GM04503 (cell line): ENCODE measurements at regions not wholly inside any gene's neighbourhood (a gene's known extent, or its start where the extent isn't known, plus 50 kb on each side); places are given as distances from the start of the nearest gene placed in this dataset.

Source experiments
- DNase-seq: peaks from one replicate; pipeline ENCODE4 v3.0.0-alpha.2; 2012; ENCODE audit warnings: low read depth

- DNase-seq, result no peak
Measured at GRCh38 chr1:234666761-234667160, 56.8 kb upstream of the IRF2BP2 start.

DNA sequence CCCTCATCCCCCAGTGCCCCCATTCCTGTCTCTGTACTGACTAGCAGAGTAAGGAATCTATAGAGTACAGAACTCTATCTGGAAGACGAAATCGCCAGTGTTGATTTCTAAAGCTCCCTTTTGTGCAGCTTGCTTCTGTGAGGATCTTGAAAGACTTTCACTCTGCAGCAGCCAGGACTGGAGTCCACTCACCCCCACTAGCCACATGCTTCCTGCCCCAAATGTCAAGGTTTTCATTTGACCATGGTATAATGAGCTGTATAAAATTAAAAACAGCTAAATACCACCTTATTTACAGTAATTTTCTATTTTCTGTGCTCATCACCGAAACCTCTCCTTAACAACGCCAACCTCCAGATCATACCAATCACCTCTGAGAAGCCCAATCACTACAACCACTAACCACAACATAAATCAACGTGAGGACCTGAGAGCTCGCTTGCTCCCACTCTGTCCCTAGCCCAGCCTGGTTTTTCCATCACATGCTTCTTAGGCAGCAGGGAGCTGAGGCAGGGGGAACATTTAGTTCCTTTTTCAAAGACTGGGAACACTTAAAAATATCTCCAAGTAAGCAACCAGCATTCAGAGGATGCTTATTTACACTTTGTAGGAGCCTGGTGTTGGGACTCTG is 56.1 kb upstream of the IRF2BP2 start:
- DNase-seq, result no peak

- DNase-seq, result no peak
Measured at GRCh38 chr1:234662148-234662547, 52.2 kb upstream of the IRF2BP2 start.

GRCh38 chr1:234661317-234661928 is 51.4 kb upstream of the IRF2BP2 start:
- DNase-seq, result no peak

DNA sequence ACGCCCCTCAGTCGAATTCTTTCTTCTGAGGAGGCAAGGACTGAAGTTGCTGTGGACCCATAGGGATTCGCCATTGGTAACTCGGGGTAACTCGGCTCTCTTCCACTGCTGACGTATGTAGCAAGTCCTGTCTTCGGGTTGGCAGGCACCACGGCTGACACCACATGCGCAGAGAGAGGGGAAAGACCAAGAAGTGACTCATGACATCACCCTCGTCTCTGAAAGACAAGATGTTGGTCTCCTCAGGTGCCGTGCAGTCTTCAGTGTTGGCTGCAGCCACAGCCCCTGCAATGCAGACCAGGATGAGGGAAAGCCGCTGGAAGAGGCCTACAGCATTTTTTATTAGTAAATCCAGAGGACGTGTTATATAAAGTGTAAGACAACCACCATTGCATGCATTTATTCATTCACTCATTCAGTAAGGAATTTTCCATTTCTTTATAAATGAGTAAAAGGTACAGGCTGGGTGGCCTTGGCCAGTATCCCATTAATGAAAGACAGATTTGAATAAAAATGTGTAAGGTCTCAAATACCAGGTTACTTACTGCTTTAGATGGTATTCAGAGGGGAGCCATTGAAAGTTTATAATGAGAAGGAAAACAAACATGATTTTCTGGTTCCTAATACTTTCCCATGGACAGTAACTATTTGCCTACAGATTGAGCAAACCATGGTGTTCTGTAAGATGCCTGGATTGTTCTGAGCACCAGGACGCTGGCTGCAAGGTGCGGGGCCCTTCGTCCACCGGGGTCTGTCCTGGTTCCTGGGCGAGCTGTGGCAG is 50.7 kb upstream of the IRF2BP2 start:
- no peak for DNase-seq
